ENCODE measurements at regions not wholly inside any gene's neighbourhood (a gene's known extent, or its start where the extent isn't known, plus 50 kb on each side); places are given as distances from the start of the nearest gene placed in this dataset.

DNA sequence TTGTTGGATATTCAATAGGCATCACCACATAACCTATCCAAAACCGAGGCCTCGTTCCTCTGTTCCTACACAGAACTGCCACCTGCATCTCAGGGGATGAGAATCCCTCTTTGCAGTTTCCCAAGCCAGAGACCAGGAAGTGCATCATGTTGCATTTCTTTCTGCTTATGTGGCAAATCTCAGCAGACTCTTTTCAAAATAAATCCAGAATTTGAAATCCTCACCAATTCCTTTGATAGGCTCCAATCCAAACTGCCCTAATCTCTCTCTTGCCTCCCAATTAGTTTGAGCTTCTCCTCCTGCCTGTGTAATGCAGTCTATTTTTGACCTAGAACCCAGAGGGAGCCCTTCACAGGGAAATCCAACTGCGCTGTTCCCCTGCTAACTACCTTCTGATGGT lies 215.5 kb downstream of the RNF144A start:
- intact Hi-C loops (cut with micrococcal nuclease): no loop called here
- WGBS (ENCODE audit: insufficient coverage): 100% methylated on average over 3 of the region's 3 CpGs
- peaks cover 0 to 2% (median 0%) of the 10 kb centered on the region in 3 donors for H3K27me3 Mint-ChIP-seq (ENCODE audit: low read depth in 3 of 3)
- H3K36me3 Mint-ChIP-seq: no peaks in the 10 kb centered on the region
- H3K27ac Mint-ChIP-seq: no peak overlapping the region
- Histone ChIP-seq H3K79me2 (ENCODE audit: insufficient read depth, low read length) (no peaks in the 10 kb centered on the region), H3K27me3 (ENCODE audit: control insufficient read depth in 2 of 2, insufficient read depth in 2 of 2, low read length in 2 of 2) (no peaks in the 10 kb centered on the region), H3K9me3 (replicated peaks in 1 of 2; ENCODE audit: control insufficient read depth in 1 of 2, insufficient read depth in 1 of 2, low read length in 2 of 2) (no peaks in the 10 kb centered on the region), H3K27ac (ENCODE audit: low read depth in 1 of 2, low read length in 2 of 2) (no peak overlapping the region), H3K4me2 (replicated peaks; ENCODE audit: extremely low read depth, low read length, poor library complexity, severe bottlenecking) (no peak overlapping the region), H4K20me1 (ENCODE audit: insufficient read depth, low read length) (no peaks in the 10 kb centered on the region), H3K36me3 (replicated peaks in 1 of 2; ENCODE audit: control insufficient read depth in 1 of 2, insufficient read depth in 2 of 2, low read length in 2 of 2) (no peaks in the 10 kb centered on the region), H3K9ac (ENCODE audit: insufficient read depth, low read length, poor library complexity, severe bottlenecking) (no peak overlapping the region), H3K4me1 (ENCODE audit: control insufficient read depth in 1 of 2, insufficient read depth in 2 of 2, low read length in 2 of 2) (no peaks in the 10 kb centered on the region), H3K4me3 (replicated peaks in 1 of 3; ENCODE audit: low read depth in 2 of 3, low read length in 3 of 3) (no peak overlapping the region), H2AFZ (ENCODE audit: insufficient read depth, low read depth, low read length, poor library complexity, severe bottlenecking) (no peak overlapping the region)
- no peaks in the 10 kb centered on the region for H3K4me1 Mint-ChIP-seq
- TF ChIP-seq, protein P1, sequence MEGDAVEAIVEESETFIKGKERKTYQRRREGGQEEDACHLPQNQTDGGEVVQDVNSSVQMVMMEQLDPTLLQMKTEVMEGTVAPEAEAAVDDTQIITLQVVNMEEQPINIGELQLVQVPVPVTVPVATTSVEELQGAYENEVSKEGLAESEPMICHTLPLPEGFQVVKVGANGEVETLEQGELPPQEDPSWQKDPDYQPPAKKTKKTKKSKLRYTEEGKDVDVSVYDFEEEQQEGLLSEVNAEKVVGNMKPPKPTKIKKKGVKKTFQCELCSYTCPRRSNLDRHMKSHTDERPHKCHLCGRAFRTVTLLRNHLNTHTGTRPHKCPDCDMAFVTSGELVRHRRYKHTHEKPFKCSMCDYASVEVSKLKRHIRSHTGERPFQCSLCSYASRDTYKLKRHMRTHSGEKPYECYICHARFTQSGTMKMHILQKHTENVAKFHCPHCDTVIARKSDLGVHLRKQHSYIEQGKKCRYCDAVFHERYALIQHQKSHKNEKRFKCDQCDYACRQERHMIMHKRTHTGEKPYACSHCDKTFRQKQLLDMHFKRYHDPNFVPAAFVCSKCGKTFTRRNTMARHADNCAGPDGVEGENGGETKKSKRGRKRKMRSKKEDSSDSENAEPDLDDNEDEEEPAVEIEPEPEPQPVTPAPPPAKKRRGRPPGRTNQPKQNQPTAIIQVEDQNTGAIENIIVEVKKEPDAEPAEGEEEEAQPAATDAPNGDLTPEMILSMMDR (IDR thresholded peaks at IDR 0.05): no peak
- H3K4me3 Mint-ChIP-seq: no peak overlapping the region
- no peak for DNase-seq
- no peaks in the 10 kb centered on the region for H3K9me3 Mint-ChIP-seq

DNA sequence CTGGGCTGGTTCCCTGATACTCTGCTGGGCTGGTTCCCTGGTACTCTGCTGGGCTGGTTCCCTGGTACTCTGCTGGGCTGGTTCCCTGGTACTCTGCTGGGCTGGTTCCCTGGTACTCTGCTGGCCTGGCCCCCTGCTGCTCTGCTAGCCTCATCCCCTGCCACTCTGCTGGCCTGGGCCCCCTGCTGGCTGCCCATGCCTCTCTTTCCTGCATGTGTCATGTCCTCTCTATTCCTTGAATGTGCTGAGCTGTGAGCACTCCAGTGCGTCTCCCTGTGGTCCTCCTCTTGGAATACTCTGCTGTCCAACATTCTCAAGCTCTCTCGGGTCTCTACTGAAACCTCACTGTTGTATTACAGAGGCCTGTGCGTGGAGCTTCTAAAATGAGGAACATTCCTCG lies 216.3 kb downstream of the RNF144A start:
- Mint-ChIP-seq H3K36me3 (no peaks in the 10 kb centered on the region), H3K4me3 (no peak overlapping the region), H3K27me3 (ENCODE audit: low read depth in 3 of 3) (peaks cover 0 to 2% (median 0%) of the 10 kb centered on the region in 3 donors), H3K9me3 (no peaks in the 10 kb centered on the region), H3K4me1 (no peaks in the 10 kb centered on the region), H3K27ac (no peak overlapping the region)
- 82% methylated on average over 4 of the region's 4 CpGs for WGBS (ENCODE audit: insufficient coverage)
- Histone ChIP-seq H4K20me1 (ENCODE audit: insufficient read depth, low read length) (no peaks in the 10 kb centered on the region), H3K36me3 (replicated peaks in 1 of 2; ENCODE audit: control insufficient read depth in 1 of 2, insufficient read depth in 2 of 2, low read length in 2 of 2) (no peaks in the 10 kb centered on the region), H3K9ac (ENCODE audit: insufficient read depth, low read length, poor library complexity, severe bottlenecking) (no peak overlapping the region), H3K4me2 (replicated peaks; ENCODE audit: extremely low read depth, low read length, poor library complexity, severe bottlenecking) (no peak overlapping the region), H3K27me3 (ENCODE audit: control insufficient read depth in 2 of 2, insufficient read depth in 2 of 2, low read length in 2 of 2) (no peaks in the 10 kb centered on the region), H3K79me2 (ENCODE audit: insufficient read depth, low read length) (no peaks in the 10 kb centered on the region), H3K4me1 (ENCODE audit: control insufficient read depth in 1 of 2, insufficient read depth in 2 of 2, low read length in 2 of 2) (no peaks in the 10 kb centered on the region), H2AFZ (ENCODE audit: insufficient read depth, low read depth, low read length, poor library complexity, severe bottlenecking) (no peak overlapping the region), H3K27ac (ENCODE audit: low read depth in 1 of 2, low read length in 2 of 2) (no peak overlapping the region), H3K4me3 (replicated peaks in 1 of 3; ENCODE audit: low read depth in 2 of 3, low read length in 3 of 3) (no peak overlapping the region), H3K9me3 (replicated peaks in 1 of 2; ENCODE audit: control insufficient read depth in 1 of 2, insufficient read depth in 1 of 2, low read length in 2 of 2) (no peaks in the 10 kb centered on the region)
- intact Hi-C loops (cut with micrococcal nuclease): no loop called here
- TF ChIP-seq, protein P1 (IDR thresholded peaks at IDR 0.05): no peak
- DNase-seq: no peak

All from CD14-positive monocyte (primary cell).